Lung (tissue), 11 donors: ENCODE measurements at regions not wholly inside any gene's neighbourhood (a gene's known extent, or its start where the extent isn't known, plus 50 kb on each side); places are given as distances from the start of the nearest gene placed in this dataset.

Source experiments
- ATAC-seq: fragments of 200-7000 bp; cut with Tn5 transposase; one replicate; pipeline ENCODE4 v1.9.1; 2020; ENCODE audit warnings: moderate number of reproducible peaks; ENCODE audit not compliant: insufficient read depth, low FRiP score
- DNase-seq, 3 donors: peaks; one replicate each; pipeline ENCODE4 v3.0.0-alpha.2; 2013 to 2017
- H3K27ac ChIP-seq, 2 donors: one replicate each; pipeline ENCODE4 v1.5.1; 2013; ENCODE audit warnings: mild to moderate bottlenecking in 2 of 2, moderate library complexity in 2 of 2, control low read depth in 1 of 2, inconsistent platforms in 1 of 2, low read depth in 1 of 2, low read length in 1 of 2
- H3K27me3 ChIP-seq, 3 donors: one replicate each; pipeline ENCODE4 v1.5.1; 2013; ENCODE audit warnings: low read length in 2 of 3; ENCODE audit not compliant: control insufficient read depth in 3 of 3, insufficient read depth in 3 of 3
- H3K36me3 ChIP-seq, 4 donors: one replicate each; pipeline ENCODE4 v1.5.1; 2013; ENCODE audit warnings: low read length in 4 of 4, mild to moderate bottlenecking in 1 of 4, moderate library complexity in 1 of 4; ENCODE audit not compliant: control insufficient read depth in 4 of 4, insufficient read depth in 4 of 4
- H3K4me1 ChIP-seq, 5 donors: one replicate each; pipeline ENCODE4 v1.5.1; 2013; ENCODE audit warnings: low read length in 5 of 5, mild to moderate bottlenecking in 2 of 5, moderate library complexity in 1 of 5; ENCODE audit not compliant: control insufficient read depth in 5 of 5, insufficient read depth in 5 of 5
- H3K4me3 ChIP-seq: one replicate; pipeline ENCODE4 v1.5.1; 2013; ENCODE audit warnings: mild to moderate bottlenecking, control low read depth, moderate library complexity
- H3K9ac ChIP-seq, 2 donors: one replicate each; pipeline ENCODE4 v1.5.1; 2013; ENCODE audit warnings: low read length in 2 of 2, control low read depth in 1 of 2; ENCODE audit not compliant: insufficient read depth in 1 of 2
- H3K9me3 ChIP-seq, 4 donors: one replicate each; pipeline ENCODE4 v1.5.1; 2013; ENCODE audit warnings: low read length in 3 of 4, mild to moderate bottlenecking in 1 of 4, moderate library complexity in 1 of 4; ENCODE audit not compliant: control insufficient read depth in 4 of 4, insufficient read depth in 3 of 4
- CTCF ChIP-seq: IDR thresholded peaks from 2 replicates; pipeline ENCODE4 v1.5.1; 2012; ENCODE audit warnings: mild to moderate bottlenecking; ENCODE audit errors: control extremely low read depth, extremely low read depth
- WGBS, 2 donors: extraction: QIAGEN DNeasy Blood & Tissue Kit; methylation state at CpG; one replicate each; pipeline ENCODE4 v1.1.7; 2013; 5-methylcytosine and 5-hydroxymethylcytosine counted together
- donor health status: control.
- donor health status: control.
- donor health status: Bipolar disorder and iron deficiency.
- donor health status: healthy.
- donor health status: DM: yes; HTN: yes; CAD: no.

DNA sequence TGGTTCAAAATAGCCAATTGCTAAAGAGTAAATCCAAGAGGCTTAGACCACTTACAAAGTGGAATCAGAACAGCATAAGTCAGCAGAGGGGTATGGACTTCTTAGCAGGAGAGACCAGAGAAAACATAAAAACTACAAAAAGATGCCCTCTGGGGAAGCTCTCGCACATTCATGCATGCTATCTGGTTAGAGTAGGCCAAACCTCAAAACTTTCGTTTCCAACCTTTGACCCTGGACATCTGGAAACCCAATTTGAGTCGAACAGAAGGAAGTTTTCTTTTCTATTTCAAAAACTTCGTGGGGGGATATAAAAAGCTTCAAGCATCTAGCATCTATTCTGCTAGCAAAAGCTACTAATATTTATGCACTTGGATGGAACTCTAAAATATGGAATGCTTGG lies 523.9 kb upstream of the AGTR1 start:
- peaks cover 0 to 5% (median 0%) of the 10 kb centered on the region in 4 donors for H3K9me3 ChIP-seq
- DNase-seq, result peak in 1 of 3 donors; percentile 36
- H3K9ac ChIP-seq, result no peak overlapping the region
- H3K4me3 ChIP-seq, result no peak overlapping the region
- peaks cover 0 to 17% (median 0%) of the 10 kb centered on the region in 5 donors for H3K4me1 ChIP-seq
- H3K27me3 ChIP-seq, result no peaks in the 10 kb centered on the region
- 68 to 74% methylated on average over 4 of the region's 4 CpGs for WGBS, 2 donors
- H3K36me3 ChIP-seq, result no peaks in the 10 kb centered on the region
- H3K27ac ChIP-seq, result no peak overlapping the region
- TF ChIP-seq CTCF, result no peak
- ATAC-seq, result no peak

DNA sequence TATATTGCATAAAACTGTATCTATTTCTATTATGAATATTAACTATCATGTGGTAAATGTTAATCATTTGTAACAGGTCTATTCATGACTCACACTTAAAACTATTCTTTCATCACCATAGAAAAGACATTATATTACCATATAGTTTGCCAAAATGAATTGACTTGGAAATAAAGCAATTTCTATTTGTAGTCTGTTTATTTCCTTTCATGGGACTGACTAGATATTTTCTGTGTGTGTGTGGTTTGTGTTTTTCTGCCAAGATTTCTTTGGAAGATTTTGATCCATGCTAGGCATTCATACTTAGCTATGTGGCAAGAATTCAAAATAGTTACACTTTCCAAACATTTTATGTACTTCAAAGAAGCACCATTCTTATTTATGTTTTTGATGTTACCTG lies 522.5 kb upstream of the AGTR1 start:
- no peak for TF ChIP-seq CTCF
- no peak overlapping the region for H3K27ac ChIP-seq
- no peaks in the 10 kb centered on the region for H3K27me3 ChIP-seq
- DNase-seq (peak in 2 of 3 donors; percentile 81 to 83), ATAC-seq (no peak)
- H3K4me3 ChIP-seq, result no peak overlapping the region
- no peak overlapping the region for H3K9ac ChIP-seq
- no peaks in the 10 kb centered on the region for H3K9me3 ChIP-seq
- peaks cover 0 to 17% (median 0%) of the 10 kb centered on the region in 5 donors for H3K4me1 ChIP-seq
- no peaks in the 10 kb centered on the region for H3K36me3 ChIP-seq

DNA sequence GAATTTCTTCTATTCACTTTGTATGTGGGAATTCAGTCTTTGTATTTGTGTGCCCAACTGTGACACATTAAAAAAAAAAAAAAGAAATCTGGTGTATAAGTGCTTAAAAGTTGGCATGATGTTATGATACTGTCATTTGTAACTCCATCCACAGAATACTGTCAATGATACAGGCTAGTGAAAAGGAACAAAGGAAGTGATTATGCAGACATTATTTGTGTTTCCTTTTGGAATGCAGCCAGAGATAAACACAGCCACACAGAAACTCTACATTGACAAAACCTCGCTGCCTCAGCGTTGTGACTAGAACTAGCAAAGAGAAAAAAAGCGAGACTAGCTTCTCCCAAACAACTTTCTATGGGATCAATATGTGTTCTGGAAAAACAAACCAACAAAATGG lies 519.2 kb upstream of the AGTR1 start:
- no peak for ATAC-seq

More for the DNA sequence above, 519.2 kb upstream of the AGTR1 start:
- Histone ChIP-seq H3K9ac (no peak overlapping the region), H3K4me3 (no peak overlapping the region), H3K36me3 (no peaks in the 10 kb centered on the region), H3K27ac (no peak overlapping the region), H3K4me1 (peaks cover 0 to 17% (median 0%) of the 10 kb centered on the region in 5 donors), H3K9me3 (no peaks in the 10 kb centered on the region), H3K27me3 (no peaks in the 10 kb centered on the region)
- peak; percentile 21 to 83 (median 79) for DNase-seq
- 27 to 57% methylated on average over 3 of the region's 3 CpGs for WGBS, 2 donors
- TF ChIP-seq CTCF, result no peak
